ENCODE measurements at regions not wholly inside any gene's neighbourhood (a gene's known extent, or its start where the extent isn't known, plus 50 kb on each side); places are given as distances from the start of the nearest gene placed in this dataset.

GRCh38 chr13:26923824-26924605 lies 163.4 kb upstream of the GPR12 start:
- H3K4me1 ChIP-seq = peaks cover 0 to 6% (median 0%) of the 10 kb centered on the region in 4 donors
- DNase-seq (ENCODE audit: low spot score in 2 of 2) = no peak
- H3K9me3 ChIP-seq = no peaks in the 10 kb centered on the region
- H3K27ac ChIP-seq = no peak overlapping the region
- H3K36me3 ChIP-seq = no peaks in the 10 kb centered on the region
- no peak for TF ChIP-seq POLR2A (IDR thresholded peaks at IDR 0.05)
- TF ChIP-seq EP300 (IDR thresholded peaks at IDR 0.05) = no peak
- TF ChIP-seq CTCF (IDR thresholded peaks at IDR 0.05) = no peak
- no peaks in the 10 kb centered on the region for H3K27me3 ChIP-seq
- H3K4me3 ChIP-seq = no peak overlapping the region
- WGBS, 2 donors = 8 to 11% methylated on average over 7 of the region's 7 CpGs

- 63 to 69% methylated on average over 6 to 7 of the region's 7 CpGs for WGBS, 2 donors
- Histone ChIP-seq H3K9me3 (no peaks in the 10 kb centered on the region), H3K4me1 (peaks cover 0 to 6% (median 0%) of the 10 kb centered on the region in 4 donors), H3K36me3 (no peaks in the 10 kb centered on the region), H3K4me3 (no peak overlapping the region), H3K27me3 (no peaks in the 10 kb centered on the region), H3K27ac (no peak overlapping the region)
- TF ChIP-seq POLR2A (IDR thresholded peaks at IDR 0.05) (no peak), EP300 (IDR thresholded peaks at IDR 0.05) (no peak), CTCF (IDR thresholded peaks at IDR 0.05) (no peak)
- no peak for DNase-seq (ENCODE audit: low spot score in 2 of 2)
Observed at GRCh38 chr13:26921918-26922317, 161.3 kb upstream of the GPR12 start.

- Histone ChIP-seq H3K4me3 (no peak overlapping the region), H3K27me3 (no peaks in the 10 kb centered on the region), H3K4me1 (peaks cover 0 to 6% (median 0%) of the 10 kb centered on the region in 4 donors), H3K27ac (no peak overlapping the region), H3K9me3 (no peaks in the 10 kb centered on the region), H3K36me3 (no peaks in the 10 kb centered on the region)
- TF ChIP-seq POLR2A (IDR thresholded peaks at IDR 0.05) = no peak
- no peak for TF ChIP-seq EP300 (IDR thresholded peaks at IDR 0.05)
- TF ChIP-seq CTCF (IDR thresholded peaks at IDR 0.05) = no peak
- no peak for DNase-seq (ENCODE audit: low spot score in 2 of 2)
- 87 to 89% methylated on average over 12 of the region's 14 CpGs for WGBS, 2 donors
Observed at GRCh38 chr13:26920614-26921355, 160.2 kb upstream of the GPR12 start.

GRCh38 chr13:26919732-26920131 lies 159.1 kb upstream of the GPR12 start:
- H3K4me1 ChIP-seq = peaks cover 0 to 6% (median 0%) of the 10 kb centered on the region in 4 donors
- DNase-seq (ENCODE audit: low spot score in 2 of 2) = no peak
- H3K4me3 ChIP-seq = no peak overlapping the region
- no peaks in the 10 kb centered on the region for H3K36me3 ChIP-seq
- TF ChIP-seq POLR2A (IDR thresholded peaks at IDR 0.05) (no peak), EP300 (IDR thresholded peaks at IDR 0.05) (no peak), CTCF (IDR thresholded peaks at IDR 0.05) (no peak)
- no peaks in the 10 kb centered on the region for H3K9me3 ChIP-seq
- H3K27ac ChIP-seq = no peak overlapping the region
- 49 to 50% methylated on average over 1 to 2 of the region's 2 CpGs for WGBS, 2 donors
- H3K27me3 ChIP-seq = no peaks in the 10 kb centered on the region

GRCh38 chr13:26919311-26919710 lies 158.7 kb upstream of the GPR12 start:
- no peaks in the 10 kb centered on the region for H3K27me3 ChIP-seq
- H3K4me1 ChIP-seq = peaks cover 0 to 6% (median 0%) of the 10 kb centered on the region in 4 donors
- no peak for DNase-seq (ENCODE audit: low spot score in 2 of 2)
- 72 to 73% methylated on average over 7 of the region's 7 CpGs for WGBS, 2 donors
- H3K27ac ChIP-seq = no peak overlapping the region
- H3K36me3 ChIP-seq = no peaks in the 10 kb centered on the region
- no peak overlapping the region for H3K4me3 ChIP-seq
- H3K9me3 ChIP-seq = no peaks in the 10 kb centered on the region
- TF ChIP-seq CTCF (IDR thresholded peaks at IDR 0.05) (no peak), POLR2A (IDR thresholded peaks at IDR 0.05) (no peak), EP300 (IDR thresholded peaks at IDR 0.05) (no peak)
